GM18526 (cell line): ENCODE measurements at regions not wholly inside any gene's neighbourhood (a gene's known extent, or its start where the extent isn't known, plus 50 kb on each side); places are given as distances from the start of the nearest gene placed in this dataset.

Experiments used
- POLR2A ChIP-seq: IDR thresholded peaks from 3 replicates; pipeline ENCODE4 v1.6.1; 2011; ENCODE audit not compliant: insufficient read length; ENCODE audit errors: extremely low read depth

DNA sequence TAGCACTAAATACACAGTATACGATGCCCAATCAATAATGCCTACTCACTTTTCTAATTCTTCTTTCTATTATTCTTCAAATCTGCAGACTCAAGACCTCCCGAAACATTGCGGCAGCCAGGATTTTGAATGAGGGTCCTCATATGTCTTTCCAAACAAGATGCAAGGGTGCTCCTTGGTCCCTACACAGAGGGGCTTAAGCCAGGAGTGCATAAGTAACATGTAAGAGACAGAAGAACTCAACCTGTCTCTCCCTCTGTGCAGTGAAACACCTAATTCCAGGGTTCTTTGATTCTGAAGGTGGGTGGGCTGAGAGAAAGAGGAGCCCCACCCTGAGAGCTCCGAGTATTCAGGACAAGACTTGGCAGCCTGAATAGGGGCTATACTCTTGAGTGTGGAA, 117.6 kb downstream of the ZNF280B start:
- TF ChIP-seq POLR2A: no peak

DNA sequence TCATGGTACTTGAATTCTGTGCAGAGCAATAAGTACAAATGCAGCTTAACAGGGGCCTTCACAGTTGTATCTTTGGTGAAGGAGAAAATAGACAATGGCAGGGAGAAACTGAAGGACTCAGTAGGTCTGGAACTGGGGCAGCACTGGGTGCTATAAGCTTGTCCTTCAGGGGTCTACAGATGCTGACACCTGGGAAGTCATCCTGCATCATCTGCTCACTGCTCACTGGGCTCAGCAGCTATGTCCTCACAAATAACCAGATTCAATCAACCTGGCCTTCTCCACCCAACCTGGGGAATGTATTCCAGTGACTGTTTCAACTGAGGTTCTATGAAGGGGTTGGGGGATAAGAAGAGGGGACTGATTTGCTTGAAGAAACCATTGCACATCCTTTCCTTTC, 117.0 kb downstream of the ZNF280B start:
- TF ChIP-seq POLR2A: no peak

DNA sequence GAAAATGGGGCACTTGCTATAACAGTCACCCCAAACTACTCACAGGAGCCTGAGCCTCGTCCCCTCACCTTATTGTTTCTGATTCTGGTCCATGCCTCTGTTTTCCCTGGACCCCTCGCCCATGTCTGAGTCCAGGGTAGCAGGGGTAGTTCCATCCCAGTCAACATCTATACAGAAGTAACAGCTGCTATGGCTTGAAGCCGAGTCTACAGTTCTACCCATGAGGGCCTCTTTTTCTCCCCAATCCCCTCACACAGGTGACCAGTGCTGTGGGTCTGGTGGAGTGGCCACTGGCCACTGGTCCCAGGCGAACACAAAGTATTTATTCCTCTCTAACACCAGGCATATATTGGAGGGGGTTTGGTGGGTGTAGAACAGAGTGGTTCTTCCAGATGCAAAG, 116.4 kb downstream of the ZNF280B start:
- TF ChIP-seq POLR2A: no peak

DNA sequence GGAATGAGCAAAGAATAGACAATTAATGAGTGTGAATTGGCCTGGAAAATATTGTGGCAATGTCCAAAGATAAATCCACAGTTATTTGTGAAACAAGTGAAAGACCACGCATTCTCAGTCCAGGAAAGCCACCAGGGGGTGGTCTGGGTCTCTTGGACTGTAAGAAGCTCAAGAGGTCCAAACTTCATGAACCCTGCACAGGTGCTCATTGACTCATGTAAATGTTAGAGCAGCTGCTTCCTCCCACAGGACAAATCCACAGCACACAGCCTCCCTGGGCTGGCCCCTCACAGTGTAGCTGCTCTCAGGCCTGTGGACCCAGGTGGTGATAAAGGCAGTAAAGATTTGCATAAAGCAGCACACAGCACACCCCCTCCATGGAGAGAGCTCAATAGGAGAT, 114.0 kb downstream of the ZNF280B start:
- no peak for TF ChIP-seq POLR2A

DNA sequence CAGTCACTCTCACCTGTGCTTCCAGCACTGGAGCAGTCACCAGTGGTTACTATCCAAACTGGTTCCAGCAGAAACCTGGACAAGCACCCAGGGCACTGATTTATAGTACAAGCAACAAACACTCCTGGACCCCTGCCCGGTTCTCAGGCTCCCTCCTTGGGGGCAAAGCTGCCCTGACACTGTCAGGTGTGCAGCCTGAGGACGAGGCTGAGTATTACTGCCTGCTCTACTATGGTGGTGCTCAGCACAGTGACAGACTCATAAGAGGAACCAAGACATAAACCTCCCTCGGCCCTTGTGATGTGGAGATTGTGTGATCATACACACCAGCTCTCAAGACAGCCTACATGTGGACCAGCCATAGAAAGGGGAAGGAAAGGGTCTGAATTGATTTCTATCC, 113.3 kb downstream of the ZNF280B start:
- TF ChIP-seq POLR2A: no peak

DNA sequence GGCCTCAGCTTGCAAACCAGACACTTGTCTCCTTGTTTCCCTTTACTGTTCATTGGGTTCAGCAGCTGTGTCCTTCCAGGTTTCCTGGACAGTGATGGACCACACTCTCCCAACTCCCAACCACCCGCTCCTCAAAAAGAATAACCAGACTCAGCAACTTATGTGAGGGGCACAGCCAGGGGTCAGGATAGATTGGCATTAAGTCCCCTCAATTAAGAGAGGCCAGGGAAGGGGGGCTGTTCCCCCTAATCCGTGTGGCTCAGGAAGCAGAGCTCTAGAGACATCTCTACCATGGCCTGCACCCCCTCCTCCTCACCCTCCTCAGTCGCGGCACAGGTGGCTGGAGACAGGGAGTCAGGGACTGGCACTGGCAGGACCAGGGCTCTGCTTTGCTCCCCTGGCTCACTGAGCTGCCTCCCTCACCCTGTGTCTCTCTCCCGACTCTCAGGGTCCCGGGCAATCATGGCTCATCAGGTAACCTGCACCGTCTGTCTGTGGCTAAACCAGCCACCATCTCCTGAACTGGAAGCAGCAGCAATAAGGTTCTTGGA, 111.7 kb downstream of the ZNF280B start:
- TF ChIP-seq POLR2A: no peak

DNA sequence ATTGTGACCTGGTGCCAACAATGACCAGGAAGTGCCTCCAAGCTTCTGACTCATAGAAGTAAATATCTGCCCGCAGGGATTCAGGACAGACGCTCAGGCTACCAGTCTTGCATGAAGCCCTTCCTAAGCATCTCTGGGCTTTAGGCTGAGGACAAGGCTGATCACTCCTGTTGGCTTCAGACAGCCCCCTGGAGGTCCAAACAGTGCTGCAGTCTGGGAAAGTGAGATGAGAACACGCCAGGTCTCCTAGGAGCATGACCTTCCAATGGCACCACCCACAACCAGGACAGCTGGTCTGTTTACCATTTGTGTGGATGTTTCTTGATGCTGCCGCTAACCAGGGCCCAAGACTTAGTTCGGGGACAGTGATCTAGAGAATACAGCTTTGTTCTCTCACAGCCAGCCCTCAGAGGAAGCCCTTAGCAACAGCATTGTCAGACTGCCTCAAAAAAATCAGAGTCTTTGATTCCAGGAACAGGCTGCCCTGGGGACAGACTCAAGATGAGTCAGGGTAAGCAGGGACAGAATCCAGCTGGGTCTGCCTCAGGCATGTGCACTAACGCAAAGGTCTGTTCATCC, 111.2 kb downstream of the ZNF280B start:
- no peak for TF ChIP-seq POLR2A

DNA sequence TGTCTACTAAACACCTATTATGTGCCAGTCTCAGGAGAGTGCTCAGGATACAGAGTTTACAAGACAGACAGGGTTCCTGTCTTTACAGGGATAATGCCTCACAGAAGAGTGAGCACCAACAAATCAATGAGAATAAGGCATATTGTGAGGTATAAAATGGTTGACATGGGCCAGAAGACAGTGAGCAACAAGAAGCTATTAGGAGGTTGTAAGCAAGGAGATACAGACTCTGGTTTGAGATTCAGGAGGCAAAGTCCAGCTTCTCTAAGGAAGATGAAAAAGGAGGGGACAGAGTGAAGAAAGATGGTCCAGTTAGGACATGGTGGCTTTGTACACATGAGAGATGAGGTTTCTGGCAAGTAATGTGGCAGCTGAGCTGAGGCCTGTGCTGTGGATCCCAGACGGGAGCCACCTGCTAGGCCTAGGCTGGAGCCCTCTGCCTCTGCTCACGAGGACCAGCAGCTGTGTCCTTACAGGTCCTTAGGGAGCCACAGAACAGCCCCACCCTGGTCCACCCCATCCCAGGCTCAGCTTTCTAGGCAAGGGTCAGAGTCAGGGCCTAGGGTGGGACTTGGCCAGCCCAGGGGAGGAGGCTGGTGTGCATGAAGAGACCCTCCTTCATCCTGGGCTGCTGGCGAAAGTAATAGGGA, 110.5 kb downstream of the ZNF280B start:
- TF ChIP-seq POLR2A: no peak

DNA sequence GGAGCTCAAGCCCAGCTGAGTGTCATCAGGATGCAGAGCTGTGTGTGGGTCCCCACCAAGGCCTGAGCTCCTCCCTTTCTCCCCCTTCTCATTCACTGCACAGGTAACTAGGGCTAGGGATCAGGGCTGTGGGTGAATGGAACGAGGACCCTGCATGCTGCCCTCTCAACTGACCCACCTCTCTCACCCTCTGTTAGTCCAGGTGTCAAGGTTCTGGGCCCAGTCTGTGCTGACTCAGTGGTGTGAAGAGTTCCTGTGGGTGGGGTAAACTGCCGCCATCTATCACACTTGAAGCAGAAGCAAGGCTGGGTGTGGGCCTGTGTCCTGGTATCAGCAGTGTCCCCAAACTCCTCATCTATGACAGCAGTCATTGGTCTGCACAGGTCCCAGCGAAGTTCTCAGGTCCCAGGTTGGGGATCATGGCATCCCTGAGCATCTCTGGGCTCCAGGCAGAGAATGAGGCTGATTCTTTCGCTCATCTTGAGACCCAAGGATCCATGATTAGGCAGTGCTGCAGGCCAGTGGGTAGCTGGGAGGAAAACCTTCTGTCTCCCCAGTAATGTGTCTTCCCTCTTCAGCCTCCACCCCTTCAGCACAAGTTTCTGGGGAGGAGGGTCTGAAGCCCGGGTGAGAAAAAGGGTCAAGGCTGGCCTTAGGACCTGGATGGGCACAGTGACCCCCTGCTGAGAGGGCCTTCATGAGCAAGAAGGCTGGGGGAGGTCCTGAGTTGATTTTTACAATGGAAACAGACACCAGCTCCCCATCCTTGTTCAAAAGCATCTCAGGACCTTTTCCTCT, 109.8 kb downstream of the ZNF280B start:
- no peak for TF ChIP-seq POLR2A

DNA sequence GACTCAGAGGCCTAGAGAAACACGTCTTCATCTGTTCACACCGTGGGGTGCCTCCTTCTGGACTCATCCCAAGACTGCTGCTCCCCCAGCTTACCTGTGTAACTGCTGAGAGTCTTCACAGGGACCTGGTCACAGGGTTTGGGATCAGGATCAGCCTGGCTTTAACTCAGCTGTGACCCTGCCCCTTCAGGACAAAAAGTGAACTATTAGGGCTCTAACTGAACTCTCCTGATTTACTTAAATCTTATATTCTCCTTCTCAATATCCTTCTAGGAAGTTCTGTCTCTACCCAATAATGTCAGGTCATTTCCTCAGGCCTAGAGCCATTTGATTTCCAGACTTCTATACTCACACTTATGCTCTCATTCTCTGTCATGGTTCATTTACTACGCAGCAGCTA, 108.4 kb downstream of the ZNF280B start:
- no peak for TF ChIP-seq POLR2A

DNA sequence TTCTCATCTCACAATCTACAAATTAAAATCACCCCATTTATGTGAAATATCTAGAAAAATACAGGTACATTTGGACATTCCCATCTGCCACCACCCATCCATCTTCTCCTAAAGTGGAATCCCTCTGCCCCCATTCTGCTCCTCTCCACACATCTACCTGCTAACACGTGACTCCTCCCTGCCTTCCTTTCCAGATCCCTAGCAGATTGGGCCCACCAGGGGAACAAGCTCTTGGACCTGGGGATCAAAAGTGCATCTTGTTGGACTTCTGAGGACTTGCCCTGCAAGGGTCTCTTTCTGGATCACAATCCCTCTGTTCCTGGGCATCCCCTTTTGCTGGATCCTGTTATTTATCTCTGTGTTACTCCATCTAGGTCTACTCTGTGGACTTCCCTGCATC, 107.6 kb downstream of the ZNF280B start:
- no peak for TF ChIP-seq POLR2A

DNA sequence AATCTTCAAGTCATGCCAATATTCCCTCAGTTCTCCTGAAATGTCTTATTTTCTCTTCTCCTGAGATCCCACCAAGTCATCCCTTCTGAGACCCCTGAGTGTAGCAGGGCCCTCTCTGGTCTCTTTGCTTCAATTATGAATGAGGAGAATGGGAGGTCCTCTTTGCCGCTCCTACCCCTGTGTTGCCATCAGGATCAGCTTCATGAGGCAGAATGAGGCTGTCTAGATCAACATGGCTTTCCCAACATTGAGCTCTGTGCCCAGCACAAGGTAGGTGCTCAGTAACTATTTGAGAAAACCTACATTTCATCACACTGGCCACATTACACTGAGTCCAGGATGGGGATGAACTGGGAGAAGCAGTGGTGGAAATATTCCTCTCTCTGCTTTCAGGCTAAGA, 107.2 kb downstream of the ZNF280B start:
- TF ChIP-seq POLR2A: no peak

DNA sequence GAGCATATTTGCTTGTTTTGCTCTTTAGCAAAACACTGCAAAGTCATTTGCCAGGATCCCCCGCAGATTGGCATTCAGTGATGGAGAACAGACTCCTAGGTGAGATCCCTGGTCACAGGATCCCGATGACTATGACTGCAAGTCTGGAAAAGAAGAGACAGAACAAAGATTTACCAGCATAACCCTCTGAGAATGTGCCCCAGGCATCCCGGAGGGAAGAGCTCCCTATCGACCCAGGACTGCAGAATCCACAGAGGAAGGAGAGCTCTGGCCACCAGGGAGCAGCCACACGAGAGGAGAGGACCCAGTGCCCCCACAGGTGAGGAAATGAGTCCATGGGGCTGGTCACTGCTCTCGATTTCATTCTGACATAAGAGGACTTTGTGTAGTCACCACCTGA, 105.2 kb downstream of the ZNF280B start:
- TF ChIP-seq POLR2A: no peak

DNA sequence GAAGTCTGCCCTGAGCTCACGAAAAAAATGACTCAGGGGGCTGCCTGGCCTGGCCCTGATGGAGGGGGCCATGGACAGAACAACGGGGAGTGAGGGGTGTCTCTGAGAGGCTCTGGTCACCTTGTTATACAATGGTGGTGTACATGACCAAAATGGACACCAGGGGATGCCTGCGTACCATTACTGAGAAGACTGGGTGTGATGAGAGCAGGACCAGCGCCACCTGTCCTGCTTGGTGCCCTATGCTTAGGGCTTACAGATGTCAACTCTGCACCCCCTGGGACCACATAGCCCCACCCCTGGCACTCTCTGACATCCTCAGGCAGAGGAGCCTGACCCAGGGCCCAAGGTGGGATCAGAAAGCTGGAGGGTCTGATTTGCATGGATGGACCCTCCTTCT, 104.8 kb downstream of the ZNF280B start:
- no peak for TF ChIP-seq POLR2A

DNA sequence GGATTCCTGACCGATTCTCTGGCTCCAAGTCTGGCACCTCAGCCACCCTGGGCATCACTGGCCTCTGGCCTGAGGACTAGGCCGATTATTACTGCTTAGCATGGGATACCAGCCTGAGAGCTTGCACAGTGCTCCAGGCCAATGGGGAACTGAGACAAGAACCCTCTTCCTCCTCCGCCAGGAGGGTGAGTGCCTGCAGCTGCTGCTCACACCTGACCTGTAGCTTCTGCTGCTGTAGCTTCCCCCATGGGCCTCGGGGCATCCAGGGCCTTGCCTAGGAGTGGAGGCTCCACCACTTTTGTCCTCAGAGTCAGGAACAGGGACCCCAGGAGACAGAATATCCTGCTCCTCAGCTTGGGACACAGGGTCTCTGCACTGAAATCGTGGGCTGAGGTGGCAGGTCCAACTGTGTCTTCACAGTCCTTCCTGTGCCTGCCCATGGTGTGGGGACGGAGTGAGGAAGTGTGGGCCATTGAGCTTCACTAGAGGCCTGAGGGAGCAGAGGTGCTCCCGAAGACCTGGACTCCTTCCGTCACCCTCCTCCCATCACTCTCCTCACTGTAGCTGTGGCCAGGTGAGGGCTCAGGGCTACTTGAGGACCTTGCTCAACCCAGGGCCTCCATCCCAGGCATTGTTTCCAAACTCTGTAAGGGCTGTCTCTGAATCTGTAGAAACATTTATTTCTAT, 103.8 kb downstream of the ZNF280B start:
- no peak for TF ChIP-seq POLR2A
